Lower leg skin (tissue), 4 donors: ENCODE measurements at regions not wholly inside any gene's neighbourhood (a gene's known extent, or its start where the extent isn't known, plus 50 kb on each side); places are given as distances from the start of the nearest gene placed in this dataset.

Source experiments
- DNase-seq, 2 donors: peaks; one replicate each; pipeline ENCODE4 v3.0.0-alpha.2; 2019; ENCODE audit warnings: low spot score in 2 of 2
- H3K4me3 ChIP-seq: fragments of 200-600 bp; sonication (generic); 2 replicates; pipeline ENCODE4 v1.5.1; 2017; ENCODE audit warnings: mild to moderate bottlenecking, low read depth; ENCODE audit not compliant: poor library complexity, severe bottlenecking
- POLR2A ChIP-seq, 2 donors: fragments of 450-650 bp; IDR thresholded peaks; one replicate each; pipeline ENCODE4 v1.6.1; 2016 to 2017; ENCODE audit warnings: antibody characterized with exemption in 2 of 2, mild to moderate bottlenecking in 1 of 2, moderate library complexity in 1 of 2
- WGBS, 2 donors: methylation state at CpG; one replicate each; pipeline ENCODE4 v1.1.5; 2018; 5-methylcytosine and 5-hydroxymethylcytosine counted together
- intact Hi-C: fragments of 100-400 bp; cut with DNase I; formaldehyde crosslinking; loops from one replicate; pipeline ENCODE4 v1.15.0; 2023; ENCODE audit warnings: low total_unique reads
- TF ChIP-seq, protein P1 (sequence below), 3 donors: fragments of 450-650 bp; IDR thresholded peaks; one replicate each; pipeline ENCODE4 v1.5.1; 2016; ENCODE audit warnings: antibody characterized with exemption in 3 of 3, mild to moderate bottlenecking in 3 of 3, moderate library complexity in 2 of 3

DNA sequence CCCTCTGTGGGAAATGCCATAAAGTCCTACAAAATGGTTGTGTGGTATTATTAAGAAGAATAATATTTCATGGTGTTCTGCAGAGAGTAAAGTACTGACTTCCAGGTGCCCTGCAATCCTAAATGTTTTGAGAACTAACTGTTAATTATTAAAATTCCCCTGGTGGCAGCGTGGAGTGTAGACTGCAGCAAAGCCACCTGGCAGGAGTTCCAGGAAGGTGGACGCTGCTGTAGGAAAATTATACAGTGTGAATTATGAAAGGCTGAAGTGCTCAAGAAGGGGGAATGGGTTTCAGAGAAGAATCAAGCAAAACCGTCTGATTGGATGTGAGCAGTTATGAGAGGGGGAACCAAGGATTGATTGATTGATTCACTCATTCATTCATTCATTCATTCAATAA is 572.4 kb upstream of the PPP2R3A start:
- no peak for DNase-seq
- H3K4me3 ChIP-seq, result no peak overlapping the region
- TF ChIP-seq, protein P1, sequence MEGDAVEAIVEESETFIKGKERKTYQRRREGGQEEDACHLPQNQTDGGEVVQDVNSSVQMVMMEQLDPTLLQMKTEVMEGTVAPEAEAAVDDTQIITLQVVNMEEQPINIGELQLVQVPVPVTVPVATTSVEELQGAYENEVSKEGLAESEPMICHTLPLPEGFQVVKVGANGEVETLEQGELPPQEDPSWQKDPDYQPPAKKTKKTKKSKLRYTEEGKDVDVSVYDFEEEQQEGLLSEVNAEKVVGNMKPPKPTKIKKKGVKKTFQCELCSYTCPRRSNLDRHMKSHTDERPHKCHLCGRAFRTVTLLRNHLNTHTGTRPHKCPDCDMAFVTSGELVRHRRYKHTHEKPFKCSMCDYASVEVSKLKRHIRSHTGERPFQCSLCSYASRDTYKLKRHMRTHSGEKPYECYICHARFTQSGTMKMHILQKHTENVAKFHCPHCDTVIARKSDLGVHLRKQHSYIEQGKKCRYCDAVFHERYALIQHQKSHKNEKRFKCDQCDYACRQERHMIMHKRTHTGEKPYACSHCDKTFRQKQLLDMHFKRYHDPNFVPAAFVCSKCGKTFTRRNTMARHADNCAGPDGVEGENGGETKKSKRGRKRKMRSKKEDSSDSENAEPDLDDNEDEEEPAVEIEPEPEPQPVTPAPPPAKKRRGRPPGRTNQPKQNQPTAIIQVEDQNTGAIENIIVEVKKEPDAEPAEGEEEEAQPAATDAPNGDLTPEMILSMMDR (IDR thresholded peaks at IDR 0.05), result no peak
- no peak for TF ChIP-seq POLR2A (IDR thresholded peaks at IDR 0.05)
- WGBS, 2 donors, result 73 to 82% methylated on average over 3 of the region's 3 CpGs
- intact Hi-C loops, result no loop called here

DNA sequence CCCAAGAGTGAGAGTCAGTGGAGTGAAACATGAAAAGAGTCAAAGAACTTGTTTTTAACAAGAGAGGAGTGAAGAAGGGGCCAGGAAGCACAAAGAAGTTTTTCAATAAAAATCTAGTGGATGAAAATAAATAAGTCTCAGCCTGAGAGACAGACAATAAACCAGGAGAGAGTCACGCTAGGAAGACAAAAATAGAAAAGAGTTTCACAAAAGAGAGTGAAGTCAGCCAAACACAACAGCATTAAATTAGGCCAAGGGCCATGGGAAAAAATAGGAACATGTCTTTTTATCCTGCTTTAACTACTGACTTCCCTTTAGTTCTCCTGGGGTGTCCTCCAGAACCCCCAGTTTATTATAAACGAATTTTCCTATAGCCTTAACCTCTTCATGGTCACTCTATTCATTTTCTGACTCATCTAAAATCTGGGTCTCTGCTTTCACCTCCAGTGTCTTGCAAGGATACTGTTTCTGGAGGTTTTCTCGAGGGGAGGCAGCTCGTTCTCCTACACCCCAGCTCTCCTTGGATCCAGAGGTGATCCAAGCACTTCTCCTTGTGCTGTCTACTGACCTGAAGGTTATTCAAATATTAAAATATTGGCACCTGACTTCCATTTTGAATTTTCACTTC is 571.5 kb upstream of the PPP2R3A start:
- WGBS, 2 donors, result 46 to 47% methylated on average over 4 of the region's 4 CpGs
- no peak for DNase-seq
- intact Hi-C loops, result no loop called here
- TF ChIP-seq POLR2A (IDR thresholded peaks at IDR 0.05), result no peak
- TF ChIP-seq, protein P1 (IDR thresholded peaks at IDR 0.05), result no peak
- H3K4me3 ChIP-seq, result no peak overlapping the region

DNA sequence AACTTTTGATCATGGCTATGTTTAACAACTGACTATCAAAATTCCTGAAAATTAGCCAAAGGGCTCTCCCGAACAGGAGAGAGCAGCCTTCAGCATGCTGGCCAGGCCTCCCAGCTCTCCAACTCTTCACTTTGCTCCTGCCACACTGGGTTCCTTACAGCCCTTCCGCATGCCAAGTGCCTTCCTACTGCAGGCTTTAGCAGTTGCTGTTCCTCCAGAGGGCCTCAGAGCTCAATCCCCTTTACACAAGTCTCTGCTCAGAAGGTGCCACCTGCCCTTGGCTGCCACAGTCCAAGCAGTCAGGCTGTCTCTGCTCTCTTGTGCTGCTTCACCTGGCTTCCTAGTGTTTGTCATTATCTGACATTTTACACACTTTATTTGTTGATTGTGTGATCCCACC is 553.1 kb upstream of the PPP2R3A start:
- intact Hi-C loops, result loop anchor here (5.0 kb wide), 1 partner anchor 1835 kb away; no protein-coding TSS in a partner anchor
- TF ChIP-seq POLR2A (IDR thresholded peaks at IDR 0.05), result no peak
- TF ChIP-seq, protein P1 (IDR thresholded peaks at IDR 0.05), result no peak
- no peak for DNase-seq
- whole genome bisulfite sequencing, 2 donors, result 53 to 66% methylated on average over 2 of the region's 2 CpGs
- H3K4me3 ChIP-seq, result no peak overlapping the region

DNA sequence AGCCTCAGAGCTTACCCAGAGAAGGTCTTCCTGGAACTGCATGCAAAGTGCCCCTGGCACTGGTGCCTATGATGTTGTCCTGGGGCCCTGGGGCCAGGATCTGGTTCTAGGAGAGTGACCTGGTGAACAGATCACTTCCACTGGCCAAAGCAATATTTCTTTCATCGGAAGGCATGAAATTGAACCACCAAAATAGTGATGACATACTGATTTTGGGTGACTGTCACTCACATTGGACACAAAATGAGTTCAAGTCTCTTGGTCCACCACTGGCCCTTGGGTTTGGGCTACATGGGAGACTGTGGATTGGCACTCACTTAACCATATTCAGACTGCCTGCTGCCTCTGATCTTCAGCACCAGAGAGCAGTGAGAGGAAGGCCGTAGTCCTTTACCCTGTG is 549.3 kb upstream of the PPP2R3A start:
- 88 to 90% methylated on average over 2 of the region's 2 CpGs for WGBS, 2 donors
- H3K4me3 ChIP-seq, result no peak overlapping the region
- no peak for TF ChIP-seq POLR2A (IDR thresholded peaks at IDR 0.05)
- TF ChIP-seq, protein P1 (IDR thresholded peaks at IDR 0.05), result no peak
- DNase-seq, result no peak
- intact Hi-C loops, result no loop called here

DNA sequence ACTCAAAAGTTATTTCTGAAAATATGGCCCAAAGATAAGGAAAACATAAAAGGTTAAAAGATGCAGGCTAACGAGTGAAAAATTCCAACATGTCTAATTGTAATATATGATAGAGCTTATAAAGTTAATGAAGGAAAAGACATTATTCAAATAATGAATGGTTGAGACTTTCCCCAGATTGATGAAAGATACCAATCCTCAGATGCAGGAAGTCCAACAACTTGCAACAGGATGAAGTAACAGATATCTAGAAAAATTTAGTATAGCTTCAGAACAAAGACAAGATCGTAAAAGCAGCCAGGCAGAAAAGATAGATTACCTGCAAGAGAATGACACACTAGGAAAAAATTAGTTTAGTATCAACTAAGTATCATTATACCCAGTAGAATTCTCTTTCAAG is 546.4 kb upstream of the PPP2R3A start:
- H3K4me3 ChIP-seq, result no peak overlapping the region
- DNase-seq, result no peak
- TF ChIP-seq POLR2A (IDR thresholded peaks at IDR 0.05), result no peak
- TF ChIP-seq, protein P1 (IDR thresholded peaks at IDR 0.05), result no peak
- WGBS, 2 donors, result 63 to 71% methylated on average over 2 of the region's 2 CpGs
- intact Hi-C loops, result no loop called here

DNA sequence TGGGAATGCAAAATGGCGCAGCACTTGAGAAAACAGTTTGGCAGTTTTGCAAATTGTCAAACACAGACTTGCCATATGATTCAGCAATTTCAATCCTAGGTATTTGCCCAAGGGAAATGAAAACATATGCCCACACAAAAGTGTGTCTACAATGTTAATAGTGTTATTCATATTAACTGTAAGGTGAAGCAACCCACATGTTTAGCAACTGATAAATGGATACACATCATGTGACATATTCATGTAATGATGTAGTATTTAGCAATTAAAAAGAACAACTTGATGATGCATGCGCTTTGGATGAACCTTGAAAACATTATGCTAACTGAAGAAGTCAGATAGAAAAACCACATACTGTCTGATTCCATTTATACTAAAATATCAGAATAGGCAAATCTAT is 539.0 kb upstream of the PPP2R3A start:
- TF ChIP-seq, protein P1 (IDR thresholded peaks at IDR 0.05), result no peak
- TF ChIP-seq POLR2A (IDR thresholded peaks at IDR 0.05), result no peak
- DNase-seq, result no peak
- intact Hi-C loops, result no loop called here
- 62 to 75% methylated on average over 2 of the region's 2 CpGs for WGBS, 2 donors
- no peak overlapping the region for H3K4me3 ChIP-seq
